Astrocyte (in vitro differentiated cells and primary cell): ENCODE measurements at regions not wholly inside any gene's neighbourhood (a gene's known extent, or its start where the extent isn't known, plus 50 kb on each side); places are given as distances from the start of the nearest gene placed in this dataset.

Source experiments
- DNase-seq: peaks from one replicate; pipeline ENCODE4 v3.0.0-alpha.2; 2010; ENCODE audit warnings: low read depth
- FAIRE-seq: peaks from 2 replicates; lab custom pipeline; 2011; peaks lifted over from hg19 to GRCh38; lab: Jason Lieb, UNC
- H2AFZ ChIP-seq: 2 replicates; pipeline ENCODE4 v1.6.0; 2012; ENCODE audit warnings: low read depth, low read length, inconsistent platforms
- H3K27ac ChIP-seq: 2 replicates; pipeline ENCODE4 v1.5.1; 2011; ENCODE audit warnings: low read depth, low read length, inconsistent platforms
- H3K27me3 ChIP-seq: 2 replicates; pipeline ENCODE4 v1.6.0; 2011; ENCODE audit warnings: low read length, inconsistent platforms; ENCODE audit not compliant: insufficient read depth
- H3K36me3 ChIP-seq: 2 replicates; pipeline ENCODE4 v1.5.1; 2011; ENCODE audit warnings: low read length, inconsistent platforms; ENCODE audit not compliant: insufficient read depth
- H3K4me1 ChIP-seq: 2 replicates; pipeline ENCODE4 v1.5.1; 2011; ENCODE audit warnings: low read length, inconsistent platforms; ENCODE audit not compliant: insufficient read depth
- H3K4me2 ChIP-seq: 2 replicates; pipeline ENCODE4 v1.6.0; 2012; ENCODE audit warnings: low read length, inconsistent platforms
- H3K4me3 ChIP-seq: 2 replicates; pipeline ENCODE4 v1.5.1; 2011; ENCODE audit warnings: low read depth, mild to moderate bottlenecking, low read length, inconsistent platforms; ENCODE audit not compliant: insufficient read depth
- H3K79me2 ChIP-seq: 2 replicates; pipeline ENCODE4 v1.6.0; 2012; ENCODE audit warnings: mild to moderate bottlenecking, low read length, inconsistent platforms; ENCODE audit not compliant: insufficient read depth
- H3K9ac ChIP-seq: 2 replicates; pipeline ENCODE4 v1.6.0; 2012; ENCODE audit warnings: mild to moderate bottlenecking, low read length, inconsistent platforms
- H3K9me3 ChIP-seq: 2 replicates; pipeline ENCODE4 v1.5.1; 2012; ENCODE audit warnings: low read depth, mild to moderate bottlenecking, low read length, inconsistent platforms; ENCODE audit not compliant: insufficient read depth
- H4K20me1 ChIP-seq: 2 replicates; pipeline ENCODE4 v1.6.0; 2012; ENCODE audit warnings: low read length, inconsistent platforms; ENCODE audit not compliant: insufficient read depth
- H3K27ac Mint-ChIP-seq: one replicate; pipeline ENCODE4 v1.8.0; 2021; ENCODE audit warnings: mild to moderate bottlenecking, mixed read lengths; ENCODE audit not compliant: unreplicated experiment
- H3K27me3 Mint-ChIP-seq: one replicate; pipeline ENCODE4 v1.8.0; 2021; ENCODE audit warnings: low read depth, mixed read lengths; ENCODE audit not compliant: unreplicated experiment
- H3K36me3 Mint-ChIP-seq: one replicate; pipeline ENCODE4 v1.8.0; 2021; ENCODE audit warnings: low read depth, mixed read lengths; ENCODE audit not compliant: unreplicated experiment
- H3K4me1 Mint-ChIP-seq: one replicate; pipeline ENCODE4 v1.8.0; 2021; ENCODE audit warnings: low read depth, mixed read lengths; ENCODE audit not compliant: unreplicated experiment
- H3K4me3 Mint-ChIP-seq: one replicate; pipeline ENCODE4 v1.8.0; 2021; ENCODE audit warnings: mild to moderate bottlenecking, moderate library complexity, mixed read lengths; ENCODE audit not compliant: unreplicated experiment
- H3K9me3 Mint-ChIP-seq: one replicate; pipeline ENCODE4 v1.8.0; 2021; ENCODE audit warnings: mild to moderate bottlenecking, mixed read lengths; ENCODE audit not compliant: unreplicated experiment
- EZH2 ChIP-seq: IDR thresholded peaks from 2 replicates; pipeline ENCODE4 v1.6.1; 2012; ENCODE audit warnings: mild to moderate bottlenecking, low read length, inconsistent platforms; ENCODE audit not compliant: insufficient read depth
- TF ChIP-seq, protein P1 (sequence below): IDR thresholded peaks from 2 replicates; pipeline ENCODE4 v1.5.1; 2011; ENCODE audit warnings: low read depth, mild to moderate bottlenecking, inconsistent platforms, low read length, moderate library complexity; ENCODE audit not compliant: insufficient read depth

DNA sequence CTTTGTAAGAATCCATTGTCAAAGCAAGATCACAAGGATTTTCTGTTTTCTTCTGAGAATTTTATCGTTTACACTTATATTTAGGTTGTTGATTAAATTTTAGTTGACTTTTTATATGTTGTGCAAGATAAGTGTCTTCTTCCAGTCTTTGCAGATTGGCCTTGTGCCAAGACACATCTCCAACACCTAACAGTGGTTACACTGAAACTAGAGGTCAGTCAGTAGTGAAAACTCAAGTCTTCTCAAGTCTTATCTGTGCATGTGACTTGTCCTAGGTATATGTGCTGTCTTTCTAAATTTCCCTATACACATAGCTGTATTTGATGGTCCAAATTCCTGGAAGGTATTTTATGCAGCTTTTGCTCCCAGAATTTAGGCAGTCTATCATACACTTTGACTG, 1183.2 kb upstream of the B3GALT2 start:
- Mint-ChIP-seq H3K9me3 (no peaks in the 10 kb centered on the region), H3K4me1 (peaks cover 28% of the 10 kb centered on the region), H3K27me3 (no peaks in the 10 kb centered on the region), H3K36me3 (no peaks in the 10 kb centered on the region), H3K27ac (peak overlapping the region; percentile 92), H3K4me3 (no peak overlapping the region)
- TF ChIP-seq, protein P1, sequence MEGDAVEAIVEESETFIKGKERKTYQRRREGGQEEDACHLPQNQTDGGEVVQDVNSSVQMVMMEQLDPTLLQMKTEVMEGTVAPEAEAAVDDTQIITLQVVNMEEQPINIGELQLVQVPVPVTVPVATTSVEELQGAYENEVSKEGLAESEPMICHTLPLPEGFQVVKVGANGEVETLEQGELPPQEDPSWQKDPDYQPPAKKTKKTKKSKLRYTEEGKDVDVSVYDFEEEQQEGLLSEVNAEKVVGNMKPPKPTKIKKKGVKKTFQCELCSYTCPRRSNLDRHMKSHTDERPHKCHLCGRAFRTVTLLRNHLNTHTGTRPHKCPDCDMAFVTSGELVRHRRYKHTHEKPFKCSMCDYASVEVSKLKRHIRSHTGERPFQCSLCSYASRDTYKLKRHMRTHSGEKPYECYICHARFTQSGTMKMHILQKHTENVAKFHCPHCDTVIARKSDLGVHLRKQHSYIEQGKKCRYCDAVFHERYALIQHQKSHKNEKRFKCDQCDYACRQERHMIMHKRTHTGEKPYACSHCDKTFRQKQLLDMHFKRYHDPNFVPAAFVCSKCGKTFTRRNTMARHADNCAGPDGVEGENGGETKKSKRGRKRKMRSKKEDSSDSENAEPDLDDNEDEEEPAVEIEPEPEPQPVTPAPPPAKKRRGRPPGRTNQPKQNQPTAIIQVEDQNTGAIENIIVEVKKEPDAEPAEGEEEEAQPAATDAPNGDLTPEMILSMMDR, result no peak
- TF ChIP-seq EZH2, result no peak
- Histone ChIP-seq H3K9ac (no peak overlapping the region), H2AFZ (no peak overlapping the region), H3K9me3 (no peaks in the 10 kb centered on the region), H3K4me3 (no peak overlapping the region), H3K27ac (no peak overlapping the region), H3K79me2 (no peaks in the 10 kb centered on the region), H3K4me2 (no peak overlapping the region), H3K36me3 (no peaks in the 10 kb centered on the region), H4K20me1 (no peaks in the 10 kb centered on the region), H3K27me3 (no peaks in the 10 kb centered on the region), H3K4me1 (no peaks in the 10 kb centered on the region)
- FAIRE-seq (no peak), DNase-seq (no peak)

DNA sequence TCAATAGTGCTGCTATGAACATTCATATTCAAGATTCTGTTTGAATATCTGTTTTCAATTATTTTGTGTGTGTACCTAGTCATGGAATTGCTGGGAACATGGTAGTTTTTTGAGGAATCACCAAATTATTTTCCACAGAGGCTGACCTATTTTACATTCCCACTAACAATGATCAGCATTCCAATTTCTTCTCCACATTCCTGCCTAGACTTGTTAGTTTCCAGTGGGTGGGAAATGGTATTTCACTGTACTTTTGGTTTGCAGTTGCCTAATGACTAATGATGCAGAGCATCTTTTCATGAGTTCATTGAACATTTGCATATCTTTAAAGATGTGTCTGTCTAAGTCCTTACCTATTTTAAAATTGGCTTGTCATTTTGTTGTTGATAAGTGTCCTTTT, 1182.6 kb upstream of the B3GALT2 start:
- FAIRE-seq (no peak), DNase-seq (peak; percentile 79)
- Mint-ChIP-seq H3K27me3 (no peaks in the 10 kb centered on the region), H3K27ac (peak overlapping the region; percentile 92), H3K36me3 (no peaks in the 10 kb centered on the region), H3K4me1 (peaks cover 28% of the 10 kb centered on the region), H3K9me3 (no peaks in the 10 kb centered on the region), H3K4me3 (no peak overlapping the region)
- Histone ChIP-seq H3K4me1 (no peaks in the 10 kb centered on the region), H3K9me3 (no peaks in the 10 kb centered on the region), H3K79me2 (no peaks in the 10 kb centered on the region), H3K4me2 (no peak overlapping the region), H3K4me3 (no peak overlapping the region), H3K27ac (no peak overlapping the region), H2AFZ (no peak overlapping the region), H3K36me3 (no peaks in the 10 kb centered on the region), H3K9ac (no peak overlapping the region), H4K20me1 (no peaks in the 10 kb centered on the region), H3K27me3 (no peaks in the 10 kb centered on the region)
- TF ChIP-seq EZH2, result no peak
- TF ChIP-seq, protein P1, result no peak

DNA sequence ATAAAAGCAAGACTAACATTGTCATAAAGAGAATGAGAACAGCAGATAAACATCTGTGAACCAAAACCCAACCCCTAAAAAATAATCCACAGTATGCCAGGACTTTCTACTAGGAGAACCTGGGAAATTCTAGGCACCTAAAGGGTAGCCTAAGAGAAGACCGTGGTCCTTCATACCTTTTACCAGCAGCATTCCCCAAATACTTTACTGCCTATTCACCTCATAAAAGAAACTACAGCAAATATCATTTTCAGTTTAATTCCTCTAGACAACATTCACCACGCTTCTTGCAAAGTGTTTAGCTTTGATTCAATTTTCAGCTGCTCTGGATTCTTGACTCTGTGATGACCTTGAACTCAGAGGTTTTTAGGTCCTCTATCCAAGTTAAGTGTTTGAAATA, 1180.7 kb upstream of the B3GALT2 start:
- no peaks in the 10 kb centered on the region for H3K27me3 ChIP-seq
- H2AFZ ChIP-seq, result no peak overlapping the region
- no peaks in the 10 kb centered on the region for H3K27me3 Mint-ChIP-seq
- no peaks in the 10 kb centered on the region for H3K79me2 ChIP-seq
- H3K4me1 ChIP-seq, result no peaks in the 10 kb centered on the region
- peak overlapping the region; percentile 89 for H3K27ac Mint-ChIP-seq
- no peaks in the 10 kb centered on the region for H3K36me3 ChIP-seq
- TF ChIP-seq EZH2, result no peak
- TF ChIP-seq, protein P1, result no peak
- no peak overlapping the region for H3K4me3 Mint-ChIP-seq
- H3K4me1 Mint-ChIP-seq, result peaks cover 28% of the 10 kb centered on the region
- H3K27ac ChIP-seq, result peak overlapping the region; percentile 24
- no peak overlapping the region for H3K9ac ChIP-seq
- DNase-seq, result peak; percentile 36
- peak overlapping the region; percentile 4 for H3K4me2 ChIP-seq
- H4K20me1 ChIP-seq, result no peaks in the 10 kb centered on the region
- H3K4me3 ChIP-seq, result no peak overlapping the region
- no peak for FAIRE-seq
- H3K36me3 Mint-ChIP-seq, result no peaks in the 10 kb centered on the region
- H3K9me3 ChIP-seq, result no peaks in the 10 kb centered on the region
- no peaks in the 10 kb centered on the region for H3K9me3 Mint-ChIP-seq
